ENCODE measurements at regions not wholly inside any gene's neighbourhood (a gene's known extent, or its start where the extent isn't known, plus 50 kb on each side); places are given as distances from the start of the nearest gene placed in this dataset.

GRCh38 chr1:29746076-29746665 lies 509.8 kb downstream of the PTPRU start:
- no peak for DNase-seq

- DNase-seq, result no peak
These were observed 508.6 kb downstream of the PTPRU start for GRCh38 chr1:29744684-29745490.

- no peak for DNase-seq
These were observed 507.6 kb downstream of the PTPRU start for GRCh38 chr1:29743931-29744330.

DNA sequence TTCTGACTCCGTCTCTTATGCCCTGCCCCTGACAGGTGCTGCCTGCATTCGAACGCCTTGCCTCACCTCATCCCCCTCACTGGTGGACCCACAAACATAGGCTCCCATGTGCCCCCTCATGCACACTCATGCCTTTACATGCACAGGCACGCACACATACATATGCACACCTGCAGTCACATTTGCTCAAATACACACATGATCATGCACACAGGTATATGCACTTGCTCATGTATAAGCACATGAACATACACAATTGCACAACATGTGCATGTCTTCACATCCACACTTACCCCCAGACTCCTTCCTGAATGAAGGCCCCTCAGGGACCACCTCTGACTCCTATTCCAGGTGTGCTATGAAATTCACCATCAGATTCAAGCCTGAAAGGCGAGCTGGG lies 506.9 kb downstream of the PTPRU start:
- DNase-seq, result no peak

DNA sequence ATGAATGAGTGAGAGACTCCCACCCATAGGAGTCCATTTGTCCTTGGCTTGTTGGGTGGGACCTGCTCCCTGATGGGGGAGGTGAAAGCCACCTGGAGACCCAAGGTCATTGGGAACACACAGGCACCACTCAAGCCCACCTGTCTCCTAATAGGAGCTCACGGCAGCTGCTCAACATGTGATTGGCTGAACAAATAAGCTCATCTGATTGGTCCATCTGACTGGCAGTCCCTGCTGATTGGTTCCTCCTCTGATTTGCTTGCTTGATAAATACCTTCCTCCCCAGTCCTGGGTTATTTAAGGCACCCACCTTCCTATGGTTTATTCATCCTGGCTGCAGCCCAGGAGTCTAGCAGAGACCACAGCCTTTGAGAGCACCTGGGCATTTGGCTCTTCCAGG lies 502.9 kb downstream of the PTPRU start:
- DNase-seq, result no peak

DNA sequence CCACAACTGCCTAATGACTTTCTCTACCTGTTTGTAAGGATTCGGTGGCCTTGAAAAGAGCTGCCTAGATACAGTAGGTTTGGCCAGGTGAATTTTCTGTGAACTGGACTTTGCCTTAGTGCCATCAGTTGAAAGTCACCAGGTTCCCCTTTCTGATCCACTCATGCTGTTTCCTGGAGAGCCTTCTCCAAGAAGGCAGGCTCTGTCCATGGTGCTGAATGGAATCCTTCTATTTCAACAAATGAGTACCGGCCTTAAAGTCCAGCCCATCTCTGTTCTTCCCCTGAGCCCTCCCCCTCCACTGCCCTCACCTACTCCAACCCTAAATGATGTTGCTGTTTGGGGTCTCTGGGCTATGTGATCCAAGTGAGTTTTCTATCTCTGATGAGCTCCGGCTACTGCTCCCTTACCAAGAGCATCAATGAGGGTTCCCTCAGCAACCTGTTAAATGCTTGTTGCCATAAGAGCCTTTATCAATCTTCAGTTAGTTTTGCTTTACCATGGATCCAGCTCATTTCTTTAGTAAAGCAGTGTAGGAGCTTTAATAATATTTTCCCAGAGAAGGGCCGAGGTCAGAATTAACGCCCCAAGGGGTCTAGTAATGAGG lies 500.4 kb downstream of the PTPRU start:
- no peak for DNase-seq

DNA sequence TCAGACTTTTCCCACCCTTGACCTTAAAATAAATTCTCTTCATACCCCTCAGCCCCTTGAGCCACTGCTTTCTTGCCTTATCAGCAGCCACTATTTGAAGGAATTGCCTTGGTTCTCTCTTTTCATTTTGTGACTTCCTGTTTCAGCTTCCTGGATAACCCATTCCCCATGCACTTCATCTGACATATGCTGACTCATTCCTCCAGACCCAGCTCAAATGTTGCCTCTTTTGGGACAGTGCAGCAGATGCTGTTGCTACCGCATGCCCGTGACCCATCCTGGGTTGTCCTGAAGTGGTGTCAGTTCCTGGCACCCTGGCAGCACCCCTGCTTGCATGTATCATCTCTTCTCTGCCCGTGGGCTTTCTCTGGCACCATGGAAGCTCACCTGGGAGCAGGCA lies 496.1 kb downstream of the PTPRU start:
- DNase-seq, result no peak

GRCh38 chr1:29730623-29731022 lies 494.3 kb downstream of the PTPRU start:
- no peak for DNase-seq

DNA sequence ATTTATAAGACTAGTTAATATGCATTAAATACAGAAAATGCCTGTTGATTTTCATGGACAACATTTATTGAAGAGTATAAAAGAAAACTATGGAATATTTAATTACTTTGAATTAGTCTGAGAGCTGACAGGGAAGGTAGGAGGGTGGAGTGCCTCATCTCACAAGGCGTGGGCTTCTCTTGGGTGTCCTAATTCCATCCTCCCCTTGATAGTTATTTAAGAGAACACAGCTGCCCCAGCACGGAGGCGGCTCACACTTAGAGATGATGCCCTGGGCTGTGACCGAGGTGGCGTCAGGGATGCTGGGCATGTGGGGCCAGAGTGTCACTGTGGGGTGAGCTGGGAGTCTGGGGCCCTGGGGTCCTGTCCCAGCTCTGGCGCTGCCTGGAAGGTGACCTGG lies 493.0 kb downstream of the PTPRU start:
- no peak for DNase-seq

DNA sequence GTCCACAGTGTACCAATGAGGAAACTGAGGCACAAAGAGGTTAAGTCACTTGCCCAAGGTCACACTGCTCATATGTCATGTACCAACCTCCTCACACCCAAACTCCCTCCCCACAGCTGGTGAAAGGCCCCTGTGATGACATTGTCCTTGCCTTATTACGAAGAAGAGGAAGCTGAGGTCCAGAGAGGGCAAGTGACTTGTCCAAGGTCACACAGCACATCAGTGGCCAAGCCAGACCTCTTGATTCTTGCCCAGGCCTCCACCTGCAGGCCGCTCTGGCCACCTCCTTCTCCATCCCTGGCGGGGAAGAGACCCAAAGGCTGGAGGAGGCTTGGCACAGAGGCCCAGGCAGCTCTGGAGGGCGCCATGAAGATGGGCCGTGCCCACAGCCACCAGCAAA lies 492.4 kb downstream of the PTPRU start:
- no peak for DNase-seq

GRCh38 chr1:29725262-29725661 lies 488.9 kb downstream of the PTPRU start:
- DNase-seq, result no peak

DNA sequence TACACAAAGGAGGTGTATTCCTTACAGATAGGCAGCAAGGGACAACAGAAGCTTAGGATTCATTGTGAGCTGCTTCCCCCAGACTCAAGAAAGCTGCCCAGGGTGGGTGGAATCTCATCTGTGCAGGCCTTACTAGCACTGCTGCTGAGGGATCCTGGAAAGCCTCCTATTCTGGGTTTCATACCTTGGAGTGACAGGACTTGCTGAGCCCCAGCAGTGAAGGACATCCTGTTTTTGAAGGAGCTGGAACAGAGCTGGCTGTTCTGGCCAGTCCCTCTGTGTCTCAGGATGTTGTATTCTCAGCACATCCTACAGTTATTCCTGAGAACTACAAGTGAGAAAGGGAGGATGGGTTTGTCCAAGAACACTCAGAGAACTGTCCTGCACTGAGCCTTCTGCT lies 486.3 kb downstream of the PTPRU start:
- no peak for DNase-seq

GRCh38 chr1:29719253-29719652 lies 482.9 kb downstream of the PTPRU start:
- DNase-seq, result no peak

- no peak for DNase-seq
These were observed 482.5 kb downstream of the PTPRU start for GRCh38 chr1:29718791-29719190.

- no peak for DNase-seq
These were observed 480.0 kb downstream of the PTPRU start for GRCh38 chr1:29716306-29716705.

GRCh38 chr1:29713857-29714256 lies 477.5 kb downstream of the PTPRU start:
- DNase-seq, result no peak

GRCh38 chr1:29712801-29713200 lies 476.5 kb downstream of the PTPRU start:
- no peak for DNase-seq

DNA sequence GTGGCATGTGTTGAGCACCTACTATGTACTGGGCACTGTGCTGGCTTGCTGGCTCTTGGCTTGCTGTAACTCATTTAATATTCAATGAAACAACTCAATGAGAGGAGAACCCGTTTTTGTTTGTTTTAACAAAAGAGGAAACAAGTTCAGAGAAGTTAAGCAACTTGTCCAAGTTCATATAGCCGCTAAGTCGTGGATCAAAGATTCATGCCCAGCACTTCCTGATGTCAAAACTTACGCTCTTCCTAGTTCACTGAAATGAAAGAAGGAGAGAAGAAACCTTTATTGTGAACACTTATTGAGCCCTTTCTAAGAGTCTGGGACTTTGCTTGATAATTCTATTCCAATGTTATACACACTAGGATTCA lies 475.9 kb downstream of the PTPRU start:
- no peak for DNase-seq

DNA sequence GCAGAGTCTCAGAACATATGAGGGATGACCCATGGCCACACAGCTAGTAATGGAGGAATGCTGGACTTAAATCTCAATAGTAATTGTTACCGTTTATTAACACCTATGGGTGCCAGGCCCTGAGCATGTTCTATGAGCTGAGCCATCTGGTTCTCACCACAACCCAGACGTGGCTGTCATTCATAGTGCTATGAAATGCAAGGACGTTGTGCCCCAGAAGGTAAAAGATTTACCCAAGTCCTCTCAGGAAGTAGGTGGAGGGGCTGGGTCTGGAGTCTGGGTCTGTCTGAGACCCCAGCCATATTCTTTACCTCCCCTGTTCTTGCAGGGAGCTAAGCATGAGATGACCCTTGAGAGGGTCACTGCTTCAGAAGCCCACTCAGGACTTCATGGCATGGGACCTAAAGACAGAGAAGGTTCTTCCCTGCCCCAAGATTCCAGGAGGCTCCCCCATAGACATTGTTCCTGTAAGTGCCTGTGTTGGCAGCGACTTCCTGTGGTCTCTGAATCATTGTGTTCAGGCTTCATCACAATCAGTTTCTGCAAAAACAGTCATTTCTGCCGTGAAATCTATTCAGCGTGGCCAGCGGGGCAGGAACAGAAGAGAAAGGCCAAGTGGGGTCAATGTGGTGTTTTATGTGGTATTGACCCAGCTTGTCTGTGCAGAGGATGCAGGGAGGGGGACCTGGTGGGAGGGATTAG lies 475.4 kb downstream of the PTPRU start:
- no peak for DNase-seq

DNA sequence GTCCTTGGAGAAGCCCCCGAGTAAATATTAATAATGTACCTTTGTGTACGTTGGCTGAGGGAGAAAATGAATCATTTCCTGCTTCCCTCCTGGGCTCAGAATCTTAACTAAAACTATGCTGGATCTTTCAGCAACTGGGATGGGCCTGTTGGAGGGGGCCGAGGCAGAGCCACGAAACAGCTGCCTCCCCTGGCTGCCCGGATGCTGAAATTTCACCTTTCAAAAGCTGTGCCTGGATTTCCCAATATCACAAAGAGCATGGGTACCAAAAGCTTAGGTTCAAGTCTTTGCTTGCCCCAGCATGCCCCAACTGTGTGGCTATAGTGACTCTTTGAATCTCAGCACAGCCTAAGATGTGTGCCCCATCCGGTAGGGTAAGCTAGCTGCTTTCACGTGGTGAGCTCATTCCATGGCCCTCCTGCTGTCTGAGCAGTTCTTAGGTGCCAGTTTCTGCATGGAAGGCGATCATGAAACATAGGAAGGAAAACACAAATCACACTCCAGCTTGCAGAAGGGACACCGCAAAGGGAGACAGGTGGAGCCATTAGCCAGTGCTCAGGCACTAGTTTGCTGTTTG lies 473.5 kb downstream of the PTPRU start:
- DNase-seq, result no peak

DNA sequence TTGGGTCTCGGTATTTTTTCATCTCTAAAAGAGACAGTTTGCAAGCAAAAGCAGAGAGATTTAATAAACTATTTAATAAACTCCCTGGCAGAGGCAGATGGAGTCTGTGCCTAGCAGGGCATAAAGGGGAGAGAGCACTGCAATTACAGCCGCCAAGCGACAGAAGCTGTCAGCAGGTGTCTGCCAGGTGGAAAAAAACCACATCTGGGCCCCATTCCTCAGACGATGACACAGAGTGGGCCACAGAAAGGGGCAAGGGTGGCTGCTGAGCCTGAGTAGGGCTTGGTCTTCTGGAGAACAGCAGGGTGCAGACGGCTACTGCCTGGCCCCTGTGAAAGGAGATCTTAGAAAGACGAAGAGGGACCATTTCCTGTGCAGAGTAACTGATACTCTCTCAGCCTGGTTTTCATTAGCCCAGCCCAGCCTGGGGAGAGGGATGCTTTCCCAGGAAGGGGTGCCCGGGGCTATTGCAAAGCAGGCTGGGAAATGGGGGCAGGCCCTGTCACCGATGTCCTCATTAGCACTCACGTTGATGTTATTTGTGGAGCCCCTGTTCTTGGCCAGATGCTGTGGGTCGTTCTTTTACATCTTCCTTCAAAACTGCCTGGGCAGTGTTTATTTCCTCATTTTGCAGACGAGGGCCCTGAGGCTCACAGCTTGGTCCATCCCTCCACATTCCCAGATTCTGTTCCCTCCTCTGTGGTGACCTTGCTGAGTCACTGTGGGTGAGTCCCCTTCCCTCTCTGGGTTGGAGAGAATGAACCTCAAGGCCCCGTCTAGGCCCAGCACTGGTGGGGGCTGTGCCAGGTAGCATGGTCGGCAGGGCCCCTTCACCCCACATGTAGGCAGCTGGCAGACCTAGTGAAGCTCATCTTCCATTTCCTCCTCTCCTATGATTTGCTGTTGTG lies 472.7 kb downstream of the PTPRU start:
- DNase-seq, result no peak

DNA sequence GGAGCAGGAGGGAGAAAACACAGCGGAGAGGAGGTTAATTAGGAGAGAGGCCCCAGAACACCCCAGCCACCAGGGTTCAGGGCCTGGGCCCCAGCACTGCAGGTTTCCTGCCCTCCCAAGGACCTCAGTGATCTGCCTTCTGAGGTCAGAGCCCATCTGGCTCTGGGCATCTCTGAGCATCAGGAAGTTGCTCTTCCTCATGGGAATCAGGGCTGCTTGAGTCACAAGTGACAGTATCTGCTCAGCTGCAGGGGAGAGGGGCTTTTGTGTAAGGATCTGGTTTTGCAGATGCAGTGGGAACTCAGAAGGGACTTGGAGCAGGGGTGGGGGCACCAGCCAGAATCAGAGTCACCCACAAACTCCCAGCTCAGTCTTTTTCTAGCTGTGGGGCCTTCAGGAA lies 472.1 kb downstream of the PTPRU start:
- DNase-seq, result no peak

All from CD4-positive, alpha-beta T cell treated with Interleukin-12 subunit alpha and Interleukin-12 subunit beta, for 1 hour (primary cell).